GM20000 (cell line): ENCODE measurements at regions not wholly inside any gene's neighbourhood (a gene's known extent, or its start where the extent isn't known, plus 50 kb on each side); places are given as distances from the start of the nearest gene placed in this dataset.

Experiments used
- DNase-seq: peaks from one replicate; pipeline ENCODE4 v3.0.0; 2012; ENCODE audit warnings: low spot score
- TF ChIP-seq, protein P1 (sequence below): IDR thresholded peaks from 2 replicates; pipeline ENCODE4 v1.5.1; 2012; ENCODE audit warnings: mild to moderate bottlenecking, control low read depth; ENCODE audit errors: extremely low read depth, missing control alignments

DNA sequence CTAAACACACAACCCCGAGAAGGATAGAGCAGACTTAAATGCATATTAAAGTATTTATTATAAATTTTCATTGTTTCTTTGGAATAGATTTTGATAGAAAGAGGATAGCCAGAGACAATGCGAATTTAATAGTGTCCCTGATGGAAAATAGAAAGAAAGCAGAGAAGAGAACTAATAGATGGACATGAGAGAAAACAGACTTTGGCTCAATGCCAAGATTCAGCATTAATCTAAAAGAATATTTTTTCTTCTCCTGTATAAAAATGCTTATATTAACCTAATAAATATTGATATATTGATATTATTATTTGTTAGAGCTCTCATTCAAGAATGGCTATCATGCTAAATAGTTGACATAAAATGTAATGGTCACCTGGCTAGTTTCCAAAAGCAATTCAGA lies 173.4 kb downstream of the KIF2B start:
- no peak for DNase-seq
- TF ChIP-seq, protein P1, sequence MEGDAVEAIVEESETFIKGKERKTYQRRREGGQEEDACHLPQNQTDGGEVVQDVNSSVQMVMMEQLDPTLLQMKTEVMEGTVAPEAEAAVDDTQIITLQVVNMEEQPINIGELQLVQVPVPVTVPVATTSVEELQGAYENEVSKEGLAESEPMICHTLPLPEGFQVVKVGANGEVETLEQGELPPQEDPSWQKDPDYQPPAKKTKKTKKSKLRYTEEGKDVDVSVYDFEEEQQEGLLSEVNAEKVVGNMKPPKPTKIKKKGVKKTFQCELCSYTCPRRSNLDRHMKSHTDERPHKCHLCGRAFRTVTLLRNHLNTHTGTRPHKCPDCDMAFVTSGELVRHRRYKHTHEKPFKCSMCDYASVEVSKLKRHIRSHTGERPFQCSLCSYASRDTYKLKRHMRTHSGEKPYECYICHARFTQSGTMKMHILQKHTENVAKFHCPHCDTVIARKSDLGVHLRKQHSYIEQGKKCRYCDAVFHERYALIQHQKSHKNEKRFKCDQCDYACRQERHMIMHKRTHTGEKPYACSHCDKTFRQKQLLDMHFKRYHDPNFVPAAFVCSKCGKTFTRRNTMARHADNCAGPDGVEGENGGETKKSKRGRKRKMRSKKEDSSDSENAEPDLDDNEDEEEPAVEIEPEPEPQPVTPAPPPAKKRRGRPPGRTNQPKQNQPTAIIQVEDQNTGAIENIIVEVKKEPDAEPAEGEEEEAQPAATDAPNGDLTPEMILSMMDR, result no peak

DNA sequence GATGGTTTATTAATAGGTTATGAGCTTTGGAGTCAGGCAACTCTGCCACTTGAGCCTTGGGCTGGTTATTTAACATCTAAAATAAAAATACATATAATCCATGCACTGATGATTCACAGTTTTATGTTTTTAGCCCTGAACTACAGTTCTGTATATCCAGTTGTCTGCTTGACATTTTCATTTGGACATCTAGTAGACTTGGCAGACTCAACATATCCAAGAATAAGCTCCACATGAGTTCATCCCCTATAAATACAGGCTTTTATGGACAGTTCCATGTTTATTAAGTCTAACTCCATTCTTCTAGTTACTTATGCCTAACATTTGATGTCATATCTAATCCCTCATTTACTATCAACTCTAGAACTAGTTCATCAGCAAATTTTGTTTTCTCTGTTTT lies 174.2 kb downstream of the KIF2B start:
- TF ChIP-seq, protein P1, result no peak
- no peak for DNase-seq

DNA sequence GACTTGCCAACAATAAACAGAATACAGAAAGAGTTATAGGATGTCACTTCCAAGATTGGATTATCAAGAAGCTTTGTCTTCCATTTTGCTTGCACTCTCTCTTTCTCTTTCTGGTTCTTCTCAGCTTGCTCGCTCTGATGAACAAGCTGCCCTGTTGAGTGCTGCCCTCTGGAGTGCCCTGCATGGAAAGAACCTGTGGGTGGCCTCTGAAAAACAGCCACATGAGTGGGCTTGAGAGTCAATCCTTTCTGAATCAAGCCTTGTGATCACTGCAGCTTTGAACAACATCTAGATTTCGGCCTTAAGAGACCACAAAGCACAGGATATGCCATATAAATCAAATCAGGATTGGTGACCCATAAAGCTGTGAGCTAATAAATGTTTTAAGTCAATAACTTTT lies 185.1 kb downstream of the KIF2B start:
- DNase-seq, result no peak
- TF ChIP-seq, protein P1, result no peak

- DNase-seq, result no peak
- TF ChIP-seq, protein P1, result no peak
These were observed 186.8 kb downstream of the KIF2B start for GRCh38 chr17:54009502-54009901.

DNA sequence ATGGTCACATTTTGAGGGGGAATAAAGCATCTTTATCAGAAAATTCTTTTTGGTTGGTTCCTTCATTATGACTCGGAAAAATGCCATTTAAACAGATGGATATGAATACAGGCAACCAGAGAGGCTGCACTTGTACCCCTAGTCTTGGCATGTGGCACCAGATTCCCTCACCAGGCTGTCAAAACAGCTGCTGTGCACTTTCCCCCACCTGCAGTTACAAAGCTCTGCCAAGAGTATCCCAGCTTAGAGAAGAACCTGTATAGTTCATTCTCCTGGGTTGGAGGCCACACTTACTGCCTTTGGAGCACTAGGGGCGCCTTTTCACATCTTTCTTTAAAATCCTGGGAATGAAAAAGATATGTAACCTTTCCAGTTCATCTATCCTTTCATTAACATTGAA lies 190.3 kb downstream of the KIF2B start:
- TF ChIP-seq, protein P1, result no peak
- no peak for DNase-seq

DNA sequence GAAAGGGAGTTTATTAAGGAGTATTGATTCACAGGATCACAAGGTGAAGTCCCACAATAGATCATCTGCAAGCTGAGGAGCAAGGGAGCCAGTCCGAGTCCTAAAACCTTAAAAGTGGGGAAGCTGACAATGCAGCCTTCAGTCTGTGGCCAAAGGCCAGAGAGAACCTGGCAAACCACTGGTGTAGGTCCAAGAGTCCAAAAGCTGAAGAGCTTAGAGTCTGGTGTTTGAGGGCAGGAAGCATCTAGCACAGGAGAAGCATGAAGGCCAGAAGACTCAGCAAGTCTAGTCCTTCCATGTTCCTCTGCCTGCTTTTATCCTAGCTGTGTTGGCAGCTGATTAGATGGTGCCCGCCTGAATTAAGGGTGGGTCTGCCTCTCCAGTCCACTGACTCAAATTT lies 193.0 kb downstream of the KIF2B start:
- TF ChIP-seq, protein P1, result no peak
- no peak for DNase-seq

- TF ChIP-seq, protein P1, result no peak
- DNase-seq, result no peak
These were observed 198.7 kb downstream of the KIF2B start for GRCh38 chr17:54021418-54021817.
